LNCaP clone FGC (cell line): ENCODE measurements at regions not wholly inside any gene's neighbourhood (a gene's known extent, or its start where the extent isn't known, plus 50 kb on each side); places are given as distances from the start of the nearest gene placed in this dataset.
"Not testable (repeated sequence)": the region's sequence is repeated elsewhere in the genome, so short reads cannot be mapped to it uniquely, and the experiment has no call there.

Source experiments
- DNase-seq: peaks from one replicate; pipeline ENCODE4 v3.0.0-alpha.2; 2011; ENCODE audit warnings: low read depth
- H3K4me3 ChIP-seq: 2 replicates; pipeline ENCODE4 v1.5.1; 2011; ENCODE audit warnings: mild to moderate bottlenecking, low read depth, low read length, control low read depth
- CTCF ChIP-seq: IDR thresholded peaks from 2 replicates; pipeline ENCODE4 v1.5.1; 2012; ENCODE audit warnings: mild to moderate bottlenecking; ENCODE audit not compliant: control insufficient read depth, insufficient read depth; ENCODE audit errors: extremely low read depth

GRCh38 chr10:33966946-33967345 is 632.5 kb upstream of the NRP1 start:
- TF ChIP-seq CTCF = no peak
- DNase-seq = no peak
- no peak overlapping the region for H3K4me3 ChIP-seq

GRCh38 chr10:33965795-33966581 is 631.5 kb upstream of the NRP1 start:
- no peak for TF ChIP-seq CTCF
- H3K4me3 ChIP-seq = no peak overlapping the region
- no peak for DNase-seq

GRCh38 chr10:33963729-33964128 is 629.3 kb upstream of the NRP1 start:
- TF ChIP-seq CTCF = no peak
- H3K4me3 ChIP-seq = no peak overlapping the region
- DNase-seq = peak; percentile 54

GRCh38 chr10:33956322-33956721 is 621.9 kb upstream of the NRP1 start:
- not testable (repeated sequence) for H3K4me3 ChIP-seq, DNase-seq

GRCh38 chr10:33955676-33956075 is 621.2 kb upstream of the NRP1 start:
- DNase-seq = no peak
- TF ChIP-seq CTCF = no peak
- H3K4me3 ChIP-seq = no peak overlapping the region

GRCh38 chr10:33952692-33953360 is 618.4 kb upstream of the NRP1 start:
- no peak for TF ChIP-seq CTCF
- no peak overlapping the region for H3K4me3 ChIP-seq
- DNase-seq = no peak

- no peak overlapping the region for H3K4me3 ChIP-seq
- no peak for DNase-seq
- TF ChIP-seq CTCF = no peak
Measured at GRCh38 chr10:33950206-33950605, 615.7 kb upstream of the NRP1 start.
